Inferior parietal cortex (tissue), 1 donor: ENCODE measurements at regions not wholly inside any gene's neighbourhood (a gene's known extent, or its start where the extent isn't known, plus 50 kb on each side); places are given as distances from the start of the nearest gene placed in this dataset.
"Not testable (repeated sequence)": the region's sequence is repeated elsewhere in the genome, so short reads cannot be mapped to it uniquely, and the experiment has no call there.

Experiments used
- DNase-seq: peaks from one replicate; pipeline ENCODE4 v3.0.0-alpha.2; 2016; ENCODE audit errors: extremely low spot score

DNA sequence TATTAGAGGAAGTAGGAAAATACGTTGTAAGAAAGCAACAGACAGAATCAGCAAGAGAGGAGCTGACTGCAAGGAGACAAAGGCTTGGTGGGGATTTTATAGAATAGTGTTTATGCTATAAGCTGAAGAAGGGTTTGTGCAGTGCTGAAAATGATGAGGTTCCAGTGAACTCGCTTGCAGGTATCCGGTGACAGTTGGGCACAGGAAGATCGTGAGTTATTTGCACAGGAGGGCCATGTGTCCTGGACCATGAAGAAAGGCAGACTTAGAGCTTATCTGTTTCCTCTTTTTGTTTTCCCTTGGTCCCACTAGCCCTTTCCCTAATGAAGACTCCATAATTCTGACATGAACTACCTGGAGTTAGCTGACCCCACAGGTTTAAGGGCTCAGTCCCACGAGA lies 61.4 kb downstream of the NXNL2 start:
- no peak for DNase-seq

DNA sequence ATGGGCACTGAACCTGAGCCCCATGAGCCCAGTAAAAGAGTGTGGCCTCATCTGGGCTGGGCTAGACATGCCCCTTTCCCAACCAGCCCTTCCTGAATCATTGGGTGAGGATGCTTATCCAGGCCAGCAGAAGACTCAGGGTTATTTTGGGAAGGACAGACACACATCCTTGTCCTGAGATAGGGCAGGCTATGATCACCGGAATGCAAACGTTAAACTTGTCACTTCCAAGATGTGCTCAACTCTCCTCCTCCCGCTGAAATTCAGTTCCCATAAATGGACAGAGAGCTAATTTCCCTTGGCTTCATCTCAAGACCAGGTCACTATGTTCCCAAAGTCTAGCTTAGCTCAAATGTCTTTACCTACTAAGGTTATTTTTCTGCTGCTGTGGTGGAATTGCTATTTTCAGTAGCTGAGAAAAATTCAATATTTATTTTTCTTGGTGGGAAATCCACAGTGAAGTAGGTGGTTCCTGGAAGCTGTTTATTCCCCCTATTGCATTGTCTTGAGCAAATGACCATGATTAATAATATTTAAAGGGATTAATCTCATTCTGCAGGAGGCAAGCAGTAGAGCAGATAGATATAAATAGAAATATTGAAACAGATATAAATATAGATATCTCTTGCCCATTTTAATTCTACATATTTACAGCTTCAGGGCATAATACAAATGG lies 70.0 kb downstream of the NXNL2 start:
- DNase-seq, result no peak

DNA sequence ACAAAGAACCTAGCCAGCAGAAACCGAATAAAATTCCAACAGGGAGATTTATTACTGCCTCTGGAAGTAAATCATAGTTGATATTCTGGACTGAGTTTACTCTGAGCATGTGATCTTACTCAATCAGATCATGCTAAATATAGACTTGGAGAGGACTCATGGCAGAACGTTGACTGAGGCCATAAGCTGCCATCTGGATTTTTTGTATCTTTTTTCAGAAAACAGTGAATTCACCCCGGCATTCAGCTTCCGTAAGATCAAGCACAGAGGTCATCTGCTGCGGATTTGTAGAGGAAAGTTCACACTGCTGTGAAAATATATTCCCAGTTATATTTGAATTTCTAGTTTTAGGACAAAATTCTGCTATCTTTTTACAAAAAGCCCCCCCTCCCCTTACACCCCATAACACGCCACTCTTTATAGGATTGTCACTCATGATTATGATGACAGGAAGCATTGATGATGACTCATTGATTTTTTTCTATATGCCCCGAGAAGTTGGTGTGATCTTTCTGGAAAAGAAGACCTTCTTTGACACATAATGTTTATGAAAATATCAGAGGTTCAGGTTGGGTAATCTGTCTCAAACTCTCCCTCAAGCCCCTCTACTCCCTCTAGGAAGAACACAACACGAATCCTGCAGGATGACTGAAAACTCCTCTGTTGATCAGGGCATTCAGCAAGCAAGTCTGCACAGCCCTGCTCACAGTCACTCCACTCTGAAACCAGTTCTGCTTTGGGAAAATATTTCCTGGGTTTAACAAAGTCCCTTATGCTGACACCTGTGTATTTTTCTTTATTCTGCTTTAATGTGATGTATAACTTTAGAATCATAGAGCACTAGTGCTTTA lies 70.8 kb downstream of the NXNL2 start:
- DNase-seq, result no peak

DNA sequence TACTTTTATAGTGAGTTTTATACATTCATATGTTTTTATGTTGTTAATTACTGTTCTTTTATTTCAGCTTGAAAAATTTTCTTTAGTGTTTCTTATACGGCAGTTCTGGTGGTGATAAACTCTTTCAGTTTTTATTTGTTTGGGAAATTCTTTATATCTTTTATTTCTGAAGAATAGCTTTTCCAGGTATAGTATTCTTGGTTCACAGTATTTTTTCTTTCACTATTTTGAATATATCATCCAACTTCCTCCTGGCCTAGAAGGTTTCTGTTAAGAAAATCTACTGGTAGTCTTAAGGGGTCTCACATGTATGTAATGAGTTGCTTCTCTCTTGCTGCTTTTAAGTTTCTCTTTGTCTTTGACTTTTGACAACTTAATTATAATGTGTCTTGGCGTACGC lies 79.4 kb downstream of the NXNL2 start:
- no peak for DNase-seq

DNA sequence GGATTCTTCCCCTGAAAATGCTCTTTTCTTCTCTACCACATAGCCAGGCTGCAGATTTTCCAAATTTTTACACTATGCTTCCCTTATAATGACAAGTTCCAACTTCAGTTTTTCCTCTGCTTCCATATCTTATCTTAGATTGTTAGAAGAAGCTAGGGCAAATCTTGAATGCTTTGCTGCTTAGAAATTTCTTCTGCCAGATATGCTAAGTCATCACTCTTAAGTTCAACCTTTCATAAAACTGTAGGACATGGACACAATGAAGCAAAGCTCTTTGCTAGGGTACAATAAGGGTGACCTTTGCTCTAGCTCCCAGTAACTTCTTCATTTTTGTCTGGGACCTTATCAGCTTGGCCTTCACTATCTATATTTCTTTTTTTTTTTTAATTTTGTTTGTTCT lies 88.7 kb downstream of the NXNL2 start:
- no peak for DNase-seq

DNA sequence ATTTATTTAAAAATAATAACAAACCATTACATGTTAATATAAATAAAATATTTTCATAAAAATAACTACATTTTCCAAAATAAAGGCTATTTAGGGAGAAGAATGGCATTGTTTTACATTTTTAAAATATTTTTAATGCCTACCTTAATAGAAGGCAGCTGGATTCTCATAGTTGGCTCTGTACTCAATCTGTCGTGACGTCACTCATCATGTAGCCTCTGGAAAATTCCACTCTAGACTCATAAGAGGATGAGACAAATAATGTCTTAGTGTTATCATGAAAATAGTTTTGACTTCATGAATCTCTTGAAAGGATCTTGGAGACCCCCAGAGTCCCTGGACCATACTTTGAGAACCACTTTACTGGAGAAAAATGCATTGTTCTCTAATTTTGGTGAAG lies 93.1 kb downstream of the NXNL2 start:
- DNase-seq, result no peak

DNA sequence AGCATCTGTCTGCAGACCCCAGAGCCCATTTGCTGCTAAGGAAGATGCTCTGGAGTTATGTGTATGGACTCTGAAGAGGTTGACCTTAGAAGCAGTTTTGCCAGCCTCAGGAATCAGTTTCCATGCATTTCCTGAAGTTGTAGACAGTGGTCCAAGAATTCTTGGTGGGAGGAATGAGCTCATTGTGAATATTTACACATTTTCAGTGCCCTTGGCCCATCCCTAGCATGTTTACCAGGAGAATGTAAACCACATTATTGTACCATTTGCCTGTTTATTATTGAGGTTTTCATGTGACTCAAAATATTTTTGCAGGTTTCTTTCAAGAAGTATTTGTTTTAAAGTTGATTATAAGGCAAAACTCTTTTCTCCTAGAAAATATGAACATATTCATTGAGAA lies 93.8 kb downstream of the NXNL2 start:
- DNase-seq, result no peak

DNA sequence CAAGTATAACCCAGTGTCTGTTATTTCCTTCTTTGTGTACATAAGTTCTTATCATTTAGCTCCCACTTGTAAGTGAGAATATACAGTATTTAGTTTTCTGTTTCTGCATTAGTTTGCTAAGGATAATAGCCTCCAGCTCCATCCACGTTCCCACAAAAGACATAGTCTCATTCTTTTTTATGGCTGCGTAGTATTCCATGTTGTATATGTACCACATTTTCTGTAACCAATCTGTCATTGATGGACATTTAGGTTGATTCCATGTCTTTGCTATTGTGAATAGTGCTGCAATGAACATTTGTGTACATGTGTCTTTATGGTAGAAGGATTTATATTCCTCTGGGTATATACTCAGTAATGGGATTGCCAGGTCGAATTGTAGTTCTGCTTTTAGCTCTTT lies 95.6 kb downstream of the NXNL2 start:
- DNase-seq, result not testable (repeated sequence)

DNA sequence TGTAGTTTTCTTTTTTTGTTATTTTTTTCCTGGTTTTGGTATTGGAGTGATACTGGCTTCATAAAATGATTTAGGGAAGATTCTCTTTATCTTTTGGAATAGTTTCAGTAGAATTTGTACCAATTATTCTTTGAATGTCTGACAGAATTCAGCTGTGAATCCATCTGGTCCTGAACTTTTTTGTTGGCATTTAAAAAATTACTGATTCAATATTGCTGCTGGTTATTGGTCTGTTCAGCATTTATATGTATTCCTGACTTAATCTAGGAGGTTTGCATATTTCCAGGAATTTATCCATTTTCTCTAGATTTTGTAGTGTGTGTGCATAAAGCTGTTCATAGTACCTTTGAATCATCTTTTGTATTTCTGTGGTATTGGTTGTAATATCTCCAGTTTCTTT lies 100.2 kb downstream of the NXNL2 start:
- DNase-seq, result no peak

DNA sequence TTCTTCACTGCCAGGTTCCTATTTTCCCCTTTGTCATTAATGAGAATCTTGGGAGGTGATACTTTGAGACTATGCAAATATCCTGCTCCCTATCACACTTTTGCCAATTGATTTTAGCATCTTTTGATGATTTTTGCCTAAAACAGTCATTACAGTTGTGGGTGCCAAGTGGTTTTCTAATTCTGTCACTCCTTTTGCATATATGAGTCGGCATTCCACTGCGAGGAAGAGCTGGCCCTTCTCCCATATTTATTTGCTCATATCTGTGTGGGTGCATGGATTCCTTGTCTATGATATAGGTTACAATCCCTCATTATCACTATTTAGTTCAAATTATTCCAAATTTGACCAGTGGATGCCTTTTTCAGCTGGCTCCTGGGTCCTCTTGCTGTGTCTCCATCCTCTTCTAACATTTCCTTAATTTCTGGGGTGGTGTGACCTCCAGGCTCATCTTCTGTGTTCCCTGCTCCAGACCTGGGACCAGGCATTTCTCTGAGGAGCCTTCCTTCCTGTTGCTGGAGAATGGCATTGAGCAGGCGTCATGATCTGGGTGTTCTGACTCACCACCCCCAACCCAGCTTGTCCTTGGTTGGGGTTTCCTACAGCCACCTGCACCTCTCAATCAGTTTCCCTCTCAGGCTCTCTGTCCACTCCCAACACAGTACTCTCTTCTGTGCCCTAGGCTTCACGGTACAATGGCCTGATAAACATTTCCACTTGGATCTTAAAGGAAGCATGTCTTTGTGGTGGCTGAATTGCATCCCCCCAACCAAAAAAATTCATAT lies 106.7 kb downstream of the NXNL2 start:
- DNase-seq, result peak; percentile 14

DNA sequence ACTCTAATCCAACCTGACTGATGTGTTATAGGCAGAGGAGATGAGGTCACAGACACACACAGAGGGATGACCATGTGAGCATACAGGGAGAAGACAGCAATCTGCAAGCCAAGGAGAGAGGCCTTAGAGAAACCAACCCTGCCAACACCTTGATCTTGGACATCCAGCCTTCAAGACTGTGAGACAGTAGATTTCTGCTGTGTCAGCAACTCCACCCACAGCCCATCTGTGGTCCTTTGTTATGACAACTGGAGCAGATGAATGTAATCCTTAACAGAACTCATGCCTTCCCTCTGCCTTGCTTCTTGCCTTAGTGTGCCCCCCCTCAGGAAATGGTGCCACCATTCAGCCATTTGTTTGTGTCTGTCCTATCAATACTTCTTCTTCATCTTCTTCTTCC lies 107.4 kb downstream of the NXNL2 start:
- DNase-seq, result no peak

DNA sequence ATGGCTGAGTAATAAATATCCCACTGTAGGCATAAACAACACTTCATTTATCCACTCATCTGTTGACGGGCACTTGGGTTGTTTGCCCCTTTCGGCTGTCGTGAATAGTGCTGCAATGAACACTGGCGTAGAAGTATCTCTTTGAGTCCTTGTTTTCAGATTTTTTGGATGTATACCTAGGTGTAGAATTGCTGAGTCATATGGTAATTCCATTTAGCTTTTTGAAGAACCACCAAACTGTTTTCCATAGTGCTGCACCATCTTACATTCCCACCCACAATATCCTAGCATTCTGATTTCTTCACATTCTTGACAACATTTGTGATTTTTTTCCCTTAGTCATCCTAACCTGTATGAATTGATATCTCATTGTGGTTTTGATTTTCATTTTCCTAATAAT lies 109.0 kb downstream of the NXNL2 start:
- DNase-seq, result no peak

DNA sequence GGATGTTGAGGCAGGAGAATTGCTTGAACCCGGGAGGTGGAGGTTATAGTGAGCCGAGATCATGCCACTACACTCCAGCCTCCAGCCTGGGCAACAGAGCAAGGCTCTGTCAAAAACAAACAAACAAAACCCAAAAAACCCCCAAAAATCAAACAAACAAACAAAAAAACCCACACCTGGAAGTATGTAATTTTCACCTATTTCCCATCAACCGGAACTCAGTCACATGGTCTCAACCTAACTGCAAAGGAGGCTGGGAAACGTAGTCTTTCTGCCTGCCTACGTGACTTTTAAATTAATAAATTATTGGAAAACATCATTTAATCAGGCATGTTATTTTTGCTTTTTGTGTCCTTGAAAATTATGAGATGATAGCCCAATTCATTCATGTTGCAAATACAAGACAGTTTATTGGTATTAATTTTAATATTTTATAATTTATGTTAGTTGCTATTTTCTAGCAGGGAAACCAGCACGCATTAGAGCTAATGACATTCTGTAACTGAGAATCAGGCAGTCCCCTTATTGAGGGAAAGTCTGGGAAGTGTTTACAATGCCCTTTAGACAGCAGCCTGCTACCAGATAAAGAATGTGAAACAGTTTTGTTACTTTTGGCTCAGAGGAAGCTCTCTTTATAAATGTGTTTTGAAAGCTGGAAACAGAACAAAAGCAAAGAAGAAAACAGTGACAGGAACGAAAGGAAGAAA lies 110.3 kb downstream of the NXNL2 start:
- DNase-seq, result no peak

DNA sequence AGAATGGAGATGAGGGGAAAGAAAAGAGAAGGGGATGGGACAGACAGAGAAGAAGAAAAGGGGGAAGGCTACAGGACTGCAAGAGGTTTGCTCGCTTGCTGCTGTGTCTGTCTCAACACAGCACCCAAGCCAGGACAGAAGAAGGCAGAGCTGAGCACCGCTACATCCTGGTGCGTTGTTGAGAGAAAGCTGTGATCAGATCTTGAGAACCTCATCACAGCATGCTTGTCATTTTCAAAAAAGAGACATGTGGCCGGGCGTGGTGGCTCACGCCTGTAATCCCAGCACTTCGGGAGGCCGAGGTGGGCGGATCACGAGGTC lies 110.9 kb downstream of the NXNL2 start:
- no peak for DNase-seq

DNA sequence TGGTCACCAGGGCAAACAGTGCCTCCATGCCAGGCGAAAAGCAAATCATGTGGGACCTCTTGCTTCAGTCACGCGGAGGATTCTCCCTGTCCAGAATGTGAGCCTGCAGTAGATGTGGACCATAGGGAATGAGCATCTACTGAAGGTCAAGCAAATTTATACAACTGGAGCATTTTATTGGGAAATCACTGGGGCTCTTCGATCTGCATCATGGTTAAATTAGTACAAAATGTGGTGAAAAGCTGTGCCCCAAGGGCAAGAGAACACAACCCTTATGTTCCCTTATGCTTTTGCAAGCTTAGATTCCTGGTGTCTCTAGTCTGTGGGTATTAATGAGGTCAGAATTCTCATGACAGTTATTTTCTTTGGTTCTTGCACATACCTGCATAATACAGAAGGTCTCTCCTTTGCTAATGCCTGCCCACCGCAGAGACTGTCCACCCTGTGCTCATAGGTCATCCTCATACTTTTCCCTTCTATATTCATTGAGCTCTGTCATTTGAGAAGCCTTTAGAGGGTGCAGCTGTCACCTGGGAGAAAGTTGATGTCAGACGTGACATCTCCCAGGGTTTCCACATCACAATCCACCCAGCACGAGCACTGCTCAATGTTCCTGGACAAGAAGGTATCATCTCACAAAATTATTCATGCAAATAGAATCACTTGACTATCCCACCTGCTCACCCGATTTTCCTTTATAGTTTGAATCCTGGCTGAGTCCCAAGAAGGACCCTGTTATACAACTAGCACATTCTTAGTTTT lies 111.7 kb downstream of the NXNL2 start:
- DNase-seq, result no peak

DNA sequence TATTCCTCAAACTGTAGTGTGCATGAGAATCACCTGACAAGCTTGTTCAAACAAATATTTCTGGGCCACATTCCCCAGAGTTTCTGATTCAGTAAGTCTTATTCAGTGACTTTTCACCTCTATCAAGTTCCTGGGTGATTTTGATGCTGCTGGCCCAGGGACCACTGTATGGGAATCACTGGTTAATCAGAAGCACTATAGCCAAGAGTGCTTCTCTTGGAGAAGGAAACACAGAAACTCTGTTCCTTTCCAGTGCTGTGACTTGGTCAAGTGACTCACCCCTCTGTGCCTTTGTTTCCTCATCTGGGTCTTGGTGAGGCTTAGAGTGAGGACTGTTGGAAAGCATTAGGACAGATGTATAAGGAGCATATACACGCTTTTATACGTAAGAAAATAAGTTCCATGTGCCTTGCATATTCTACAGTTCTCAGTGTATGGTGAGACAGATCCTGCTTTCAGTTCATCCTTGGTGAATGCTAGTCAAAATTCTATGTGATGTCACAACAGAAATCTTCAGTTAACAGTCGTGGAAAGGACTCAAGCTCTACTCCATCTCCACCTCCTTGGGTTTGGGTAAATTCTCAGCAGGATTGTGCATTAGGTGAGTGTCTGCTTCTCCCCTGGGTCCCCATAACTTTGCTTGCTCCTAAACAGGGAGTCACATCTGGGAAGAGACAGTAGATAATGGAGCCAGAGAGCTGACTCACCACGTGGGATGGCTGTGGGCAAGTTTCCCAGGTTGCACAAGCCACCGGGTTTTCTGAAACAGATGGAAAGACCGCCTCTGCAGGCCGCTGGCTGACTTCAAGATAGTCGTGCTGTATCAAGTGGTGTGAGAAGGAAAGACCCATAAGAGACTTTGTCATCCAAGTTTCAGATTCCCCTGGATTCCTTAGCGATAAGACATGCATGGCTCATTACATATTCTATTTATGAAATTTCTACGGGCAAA lies 117.0 kb downstream of the NXNL2 start:
- peak; percentile 72 for DNase-seq

DNA sequence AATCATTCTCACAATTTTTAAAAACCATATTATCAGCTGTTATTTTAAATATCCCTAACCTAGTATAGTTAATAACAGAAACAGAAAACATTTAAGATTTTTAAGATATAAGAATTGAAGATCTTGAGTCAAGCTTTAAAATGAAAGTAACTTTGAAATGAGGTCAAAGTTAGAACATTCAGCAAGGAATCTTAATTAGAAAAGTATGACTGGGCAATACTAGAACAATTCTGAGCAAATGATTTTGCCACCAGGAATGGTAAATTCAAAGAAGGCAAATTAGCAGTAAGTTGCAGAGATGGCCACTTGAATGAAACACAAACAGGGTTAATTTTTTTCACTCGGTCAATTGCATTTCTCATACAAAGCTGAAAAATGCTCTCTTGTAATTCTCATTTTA lies 117.9 kb downstream of the NXNL2 start:
- no peak for DNase-seq

DNA sequence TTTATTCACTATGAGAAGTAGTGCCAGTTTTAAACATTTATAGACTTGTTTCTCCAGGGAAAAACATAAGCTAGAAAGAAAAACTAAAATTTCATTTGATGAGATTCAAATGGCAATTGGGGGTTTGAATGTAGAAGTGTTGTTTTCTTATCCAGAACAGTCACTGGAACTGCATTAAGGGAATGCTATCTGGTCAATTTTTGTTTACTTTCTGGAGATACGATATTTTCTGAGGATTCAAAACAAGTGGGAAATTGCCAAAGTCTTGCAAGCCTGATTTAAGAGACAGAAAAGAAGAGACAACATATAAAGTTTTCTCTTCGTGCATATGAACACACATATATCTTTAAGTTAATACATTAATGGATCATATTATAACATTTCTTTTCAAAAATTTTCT lies 118.4 kb downstream of the NXNL2 start:
- no peak for DNase-seq

DNA sequence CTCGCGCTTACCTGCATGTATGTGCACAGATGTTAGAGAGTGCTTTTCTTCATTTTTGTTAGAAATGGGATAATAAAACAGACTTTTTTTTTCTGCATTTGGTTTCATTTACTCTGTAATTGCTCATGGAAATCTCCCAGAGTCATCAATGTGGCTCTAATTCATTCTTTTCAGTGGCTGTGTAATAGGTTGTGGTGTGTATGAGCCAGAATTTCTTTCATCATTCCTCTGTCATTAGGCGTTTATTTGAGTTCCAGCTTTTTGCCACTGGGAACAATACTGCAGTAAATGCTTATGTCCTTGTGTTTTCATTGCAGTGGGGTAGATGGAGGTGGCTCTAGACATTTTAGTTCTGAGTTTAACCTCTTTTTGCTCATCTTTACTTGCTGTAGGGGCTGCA lies 118.9 kb downstream of the NXNL2 start:
- no peak for DNase-seq

DNA sequence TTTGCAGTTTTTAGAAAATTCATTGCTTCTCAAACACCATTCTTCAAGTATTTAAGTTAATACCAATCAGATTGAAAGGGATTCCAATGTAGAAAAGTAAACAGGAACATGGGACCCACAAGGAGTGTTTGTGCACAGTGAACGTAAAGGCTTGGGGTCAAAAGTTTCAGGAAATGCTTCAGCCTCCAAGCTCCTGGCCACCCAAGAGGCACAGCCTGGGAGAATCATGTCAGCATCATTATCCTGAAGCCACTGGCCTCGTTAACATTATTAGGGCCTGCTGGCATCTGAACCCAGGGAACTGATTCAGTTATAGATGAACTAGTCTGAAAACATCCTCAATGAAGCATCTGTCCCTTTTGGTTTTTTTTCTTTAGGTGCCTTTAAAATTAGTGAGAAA lies 122.9 kb downstream of the NXNL2 start:
- DNase-seq, result no peak
